Activated CD4-positive, alpha-beta T cell treated with anti-CD3 and anti-CD28 coated beads, Interleukin-2, Interleukin-4, amounts not matched to agents 100 ng/mL and 50 ng/mL, durations not matched to agents 16 hours and 8 hours (primary cell): ENCODE measurements at regions not wholly inside any gene's neighbourhood (a gene's known extent, or its start where the extent isn't known, plus 50 kb on each side); places are given as distances from the start of the nearest gene placed in this dataset.
"Not testable (repeated sequence)": the region's sequence is repeated elsewhere in the genome, so short reads cannot be mapped to it uniquely, and the experiment has no call there.

ENCODE experiments used
- DNase-seq: peaks from one replicate; pipeline ENCODE4 v3.0.0-alpha.2; 2020; ENCODE audit warnings: low spot score

GRCh38 chr3:30297112-30297511, 309.3 kb upstream of the TGFBR2 start:
- no peak for DNase-seq

GRCh38 chr3:30299674-30300385, 306.6 kb upstream of the TGFBR2 start:
- DNase-seq: no peak

- DNase-seq: no peak
Measured at GRCh38 chr3:30300809-30301208, 305.6 kb upstream of the TGFBR2 start.

- DNase-seq: no peak
Measured at GRCh38 chr3:30302027-30302426, 304.4 kb upstream of the TGFBR2 start.

- DNase-seq: no peak
Measured at GRCh38 chr3:30303770-30304169, 302.6 kb upstream of the TGFBR2 start.

GRCh38 chr3:30305021-30305420, 301.4 kb upstream of the TGFBR2 start:
- DNase-seq: no peak

- no peak for DNase-seq
Measured at GRCh38 chr3:30306896-30307295, 299.5 kb upstream of the TGFBR2 start.

GRCh38 chr3:30307372-30307950, 298.9 kb upstream of the TGFBR2 start:
- DNase-seq: no peak

GRCh38 chr3:30308131-30308530, 298.3 kb upstream of the TGFBR2 start:
- DNase-seq: no peak

- DNase-seq: no peak
Measured at GRCh38 chr3:30309961-30310954, 296.1 kb upstream of the TGFBR2 start.

GRCh38 chr3:30311781-30312180, 294.6 kb upstream of the TGFBR2 start:
- no peak for DNase-seq

- no peak for DNase-seq
Measured at GRCh38 chr3:30313840-30314239, 292.6 kb upstream of the TGFBR2 start.

- no peak for DNase-seq
Measured at GRCh38 chr3:30314757-30315325, 291.6 kb upstream of the TGFBR2 start.

- DNase-seq: no peak
Measured at GRCh38 chr3:30315447-30315846, 291.0 kb upstream of the TGFBR2 start.

GRCh38 chr3:30317561-30317960, 288.8 kb upstream of the TGFBR2 start:
- no peak for DNase-seq

- no peak for DNase-seq
Measured at GRCh38 chr3:30318110-30318509, 288.3 kb upstream of the TGFBR2 start.

- DNase-seq: peak; percentile 31
Measured at GRCh38 chr3:30319713-30320112, 286.7 kb upstream of the TGFBR2 start.

- no peak for DNase-seq
Measured at GRCh38 chr3:30320392-30320791, 286.0 kb upstream of the TGFBR2 start.

- no peak for DNase-seq
Measured at GRCh38 chr3:30321065-30321464, 285.3 kb upstream of the TGFBR2 start.

- DNase-seq: not testable (repeated sequence)
Measured at GRCh38 chr3:30323649-30324048, 282.8 kb upstream of the TGFBR2 start.

GRCh38 chr3:30324587-30324986, 281.8 kb upstream of the TGFBR2 start:
- no peak for DNase-seq

- not testable (repeated sequence) for DNase-seq
Measured at GRCh38 chr3:30327976-30328375, 278.4 kb upstream of the TGFBR2 start.
